ENCODE measurements at regions not wholly inside any gene's neighbourhood (a gene's known extent, or its start where the extent isn't known, plus 50 kb on each side); places are given as distances from the start of the nearest gene placed in this dataset.

- in situ Hi-C loops (cut with HindIII; ENCODE audit: low pct_ligation_motif_present, low sequenced_read_pairs): no loop called here
- Histone ChIP-seq H3K27me3 (replicated peaks) (no peaks in the 10 kb centered on the region), H3K27ac (no peak overlapping the region), H3K4me3 (ENCODE audit: low read depth, low read length) (no peak overlapping the region), H3K36me3 (replicated peaks) (no peaks in the 10 kb centered on the region)
- TF ChIP-seq, protein P1, sequence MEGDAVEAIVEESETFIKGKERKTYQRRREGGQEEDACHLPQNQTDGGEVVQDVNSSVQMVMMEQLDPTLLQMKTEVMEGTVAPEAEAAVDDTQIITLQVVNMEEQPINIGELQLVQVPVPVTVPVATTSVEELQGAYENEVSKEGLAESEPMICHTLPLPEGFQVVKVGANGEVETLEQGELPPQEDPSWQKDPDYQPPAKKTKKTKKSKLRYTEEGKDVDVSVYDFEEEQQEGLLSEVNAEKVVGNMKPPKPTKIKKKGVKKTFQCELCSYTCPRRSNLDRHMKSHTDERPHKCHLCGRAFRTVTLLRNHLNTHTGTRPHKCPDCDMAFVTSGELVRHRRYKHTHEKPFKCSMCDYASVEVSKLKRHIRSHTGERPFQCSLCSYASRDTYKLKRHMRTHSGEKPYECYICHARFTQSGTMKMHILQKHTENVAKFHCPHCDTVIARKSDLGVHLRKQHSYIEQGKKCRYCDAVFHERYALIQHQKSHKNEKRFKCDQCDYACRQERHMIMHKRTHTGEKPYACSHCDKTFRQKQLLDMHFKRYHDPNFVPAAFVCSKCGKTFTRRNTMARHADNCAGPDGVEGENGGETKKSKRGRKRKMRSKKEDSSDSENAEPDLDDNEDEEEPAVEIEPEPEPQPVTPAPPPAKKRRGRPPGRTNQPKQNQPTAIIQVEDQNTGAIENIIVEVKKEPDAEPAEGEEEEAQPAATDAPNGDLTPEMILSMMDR (IDR thresholded peaks at IDR 0.05; ENCODE audit: low read depth, low read length, missing control alignments): no peak
- no peak for DNase-seq
Measured at GRCh38 chr2:129762386-129763189, 216.9 kb upstream of the RAB6C start.

GRCh38 chr2:129763190-129763846, 216.1 kb upstream of the RAB6C start:
- in situ Hi-C loops (cut with HindIII; ENCODE audit: low pct_ligation_motif_present, low sequenced_read_pairs): no loop called here
- Histone ChIP-seq H3K36me3 (replicated peaks) (no peaks in the 10 kb centered on the region), H3K27ac (no peak overlapping the region), H3K27me3 (replicated peaks) (no peaks in the 10 kb centered on the region), H3K4me3 (ENCODE audit: low read depth, low read length) (no peak overlapping the region)
- TF ChIP-seq, protein P1 (IDR thresholded peaks at IDR 0.05; ENCODE audit: low read depth, low read length, missing control alignments): no peak
- DNase-seq: no peak

DNA sequence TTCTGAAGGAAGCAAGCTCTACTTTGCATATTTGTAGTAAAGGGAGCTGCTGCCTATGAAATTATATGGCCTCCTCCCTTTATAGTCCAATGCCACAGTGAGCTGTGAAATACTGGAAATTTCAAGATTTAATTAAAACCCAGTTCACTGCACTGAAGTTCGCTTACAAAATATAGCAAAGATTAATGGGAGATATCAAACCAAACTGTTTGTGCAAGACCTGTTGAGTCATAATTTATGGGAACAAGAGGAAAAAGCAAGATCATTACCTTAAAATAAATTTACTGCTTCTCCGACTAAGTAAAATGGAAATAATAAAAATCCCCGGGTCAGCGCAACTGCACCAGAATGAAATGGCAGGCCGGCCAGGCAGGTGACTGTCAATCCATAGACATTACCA, 215.5 kb upstream of the RAB6C start:
- no peak for DNase-seq
- in situ Hi-C loops (cut with HindIII; ENCODE audit: low pct_ligation_motif_present, low sequenced_read_pairs): no loop called here
- no peak overlapping the region for H3K4me3 ChIP-seq (ENCODE audit: low read depth, low read length)
- TF ChIP-seq, protein P1 (IDR thresholded peaks at IDR 0.05; ENCODE audit: low read depth, low read length, missing control alignments): no peak
- H3K27me3 ChIP-seq (replicated peaks): no peaks in the 10 kb centered on the region
- H3K36me3 ChIP-seq (replicated peaks): no peaks in the 10 kb centered on the region
- no peak overlapping the region for H3K27ac ChIP-seq

- in situ Hi-C loops (cut with HindIII; ENCODE audit: low pct_ligation_motif_present, low sequenced_read_pairs): no loop called here
- TF ChIP-seq, protein P1 (IDR thresholded peaks at IDR 0.05; ENCODE audit: low read depth, low read length, missing control alignments): no peak
- no peak for DNase-seq
- no peak overlapping the region for H3K4me3 ChIP-seq (ENCODE audit: low read depth, low read length)
- no peaks in the 10 kb centered on the region for H3K27me3 ChIP-seq (replicated peaks)
- no peak overlapping the region for H3K27ac ChIP-seq
- no peaks in the 10 kb centered on the region for H3K36me3 ChIP-seq (replicated peaks)
Measured at GRCh38 chr2:129764376-129765325, 214.8 kb upstream of the RAB6C start.

- H3K36me3 ChIP-seq (replicated peaks): no peaks in the 10 kb centered on the region
- H3K4me3 ChIP-seq (ENCODE audit: low read depth, low read length): no peak overlapping the region
- in situ Hi-C loops (cut with HindIII; ENCODE audit: low pct_ligation_motif_present, low sequenced_read_pairs): no loop called here
- H3K27me3 ChIP-seq (replicated peaks): no peaks in the 10 kb centered on the region
- DNase-seq: no peak
- no peak overlapping the region for H3K27ac ChIP-seq
- TF ChIP-seq, protein P1 (IDR thresholded peaks at IDR 0.05; ENCODE audit: low read depth, low read length, missing control alignments): no peak
Measured at GRCh38 chr2:129765326-129765677, 214.2 kb upstream of the RAB6C start.

Measured in brain microvascular endothelial cell (primary cell).